Fibroblast of villous mesenchyme (primary cell): ENCODE measurements at regions not wholly inside any gene's neighbourhood (a gene's known extent, or its start where the extent isn't known, plus 50 kb on each side); places are given as distances from the start of the nearest gene placed in this dataset.
"Not testable (repeated sequence)": the region's sequence is repeated elsewhere in the genome, so short reads cannot be mapped to it uniquely, and the experiment has no call there.

Experiments
- DNase-seq: peaks from one replicate; pipeline ENCODE4 v3.0.0-alpha.2; 2010; ENCODE audit warnings: low read depth
- H3K4me3 ChIP-seq: 2 replicates; pipeline ENCODE4 v1.5.1; 2011; ENCODE audit warnings: low read depth, mild to moderate bottlenecking, low read length
- CTCF ChIP-seq: IDR thresholded peaks from 2 replicates; pipeline ENCODE4 v1.5.1; 2012; ENCODE audit warnings: low read depth, mild to moderate bottlenecking, low read length; ENCODE audit not compliant: insufficient read depth

DNA sequence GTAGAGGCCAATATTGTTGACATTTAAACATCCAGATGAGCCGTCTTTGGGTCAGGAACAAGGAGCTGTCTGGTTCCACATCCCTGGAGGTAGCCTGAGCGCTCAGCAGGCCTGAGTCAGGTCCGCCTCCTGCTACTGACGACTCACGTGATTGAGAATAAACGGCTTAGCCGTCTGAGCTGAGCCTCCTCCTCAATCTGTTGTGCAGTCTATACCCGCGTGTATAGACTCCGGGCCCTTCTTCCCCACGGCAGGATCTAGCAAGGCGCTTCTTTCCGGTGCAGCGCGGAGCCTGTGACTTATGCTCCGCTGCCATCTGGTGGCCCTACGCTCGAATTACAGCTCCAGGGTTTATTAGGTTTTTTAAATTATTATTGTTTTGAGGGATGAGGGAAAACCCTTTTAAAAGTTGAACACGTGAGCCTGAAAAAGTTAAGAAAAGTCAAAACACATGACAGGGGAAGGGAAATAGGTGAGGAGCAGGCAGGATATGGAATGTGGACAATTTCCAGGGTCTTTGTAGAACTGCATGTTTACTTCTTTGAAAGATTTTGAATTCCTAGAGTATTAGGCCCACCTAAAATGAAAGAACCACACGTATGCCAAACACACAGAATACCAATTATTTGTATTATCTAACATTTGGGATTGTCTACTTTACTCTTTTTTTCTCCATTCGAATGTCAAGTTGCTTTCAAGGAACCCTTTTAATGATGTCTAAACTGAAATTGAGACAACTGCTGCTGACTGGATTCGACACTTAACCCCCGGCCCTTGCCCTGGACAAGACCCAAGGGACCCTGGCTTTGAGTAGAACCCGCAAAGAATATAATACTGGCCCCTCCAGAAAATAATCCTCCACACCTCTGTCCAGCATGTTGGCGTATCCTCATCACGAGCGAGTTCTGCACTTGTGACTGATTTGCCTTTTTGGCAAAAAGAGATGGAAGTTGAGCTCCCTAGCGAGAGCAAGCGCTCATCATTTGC, 112.4 kb upstream of the ZNF236 start:
- peak; percentile 76 for DNase-seq
- peak; percentile 89 for TF ChIP-seq CTCF
- no peak overlapping the region for H3K4me3 ChIP-seq

- H3K4me3 ChIP-seq, result no peak overlapping the region
- TF ChIP-seq CTCF, result no peak
- no peak for DNase-seq
Measured at GRCh38 chr18:76708722-76709353, 113.5 kb upstream of the ZNF236 start.

GRCh38 chr18:76708071-76708721, 114.2 kb upstream of the ZNF236 start:
- H3K4me3 ChIP-seq, result no peak overlapping the region
- TF ChIP-seq CTCF, result no peak
- DNase-seq, result no peak

DNA sequence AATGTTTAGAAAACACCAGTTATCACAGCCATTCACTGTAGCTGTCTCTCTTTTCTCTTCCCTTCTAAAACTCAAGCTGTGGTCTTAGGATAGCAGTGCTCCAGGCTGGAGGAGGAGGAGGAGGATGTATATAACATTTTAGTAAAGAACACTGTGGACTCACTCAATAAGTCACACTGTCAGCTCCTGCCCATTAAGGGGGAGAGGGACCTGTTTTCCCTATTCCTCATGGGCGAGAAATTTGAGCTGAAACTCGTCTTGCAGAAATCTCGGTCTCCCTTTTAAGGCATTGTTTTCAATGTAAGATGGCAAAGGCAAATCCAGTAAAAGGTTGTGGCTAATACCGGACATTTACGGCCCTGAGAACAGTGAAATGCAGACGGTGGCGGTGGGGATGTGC, 114.8 kb upstream of the ZNF236 start:
- TF ChIP-seq CTCF, result no peak
- no peak overlapping the region for H3K4me3 ChIP-seq
- peak; percentile 33 for DNase-seq

- H3K4me3 ChIP-seq, DNase-seq: not testable (repeated sequence)
Measured at GRCh38 chr18:76704589-76704988, 117.8 kb upstream of the ZNF236 start.

DNA sequence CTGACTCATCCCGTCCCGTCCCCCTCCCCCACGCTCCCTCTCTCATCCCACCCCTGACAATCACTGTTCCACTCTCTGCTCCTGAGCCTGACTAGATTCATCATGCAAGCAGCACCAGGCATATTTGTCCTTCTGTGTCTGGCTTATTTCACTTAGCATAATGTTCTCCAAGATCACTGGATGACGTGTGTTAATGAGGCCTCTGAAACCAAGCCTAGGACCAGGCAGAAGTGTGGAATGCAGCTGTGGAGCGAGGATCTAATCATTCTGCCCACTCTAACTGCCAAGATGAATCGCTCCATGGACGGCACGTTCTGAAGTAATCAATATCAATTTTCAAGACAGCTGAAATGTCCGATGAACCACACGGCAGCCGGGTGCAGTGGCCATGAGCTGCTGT, 122.4 kb upstream of the ZNF236 start:
- H3K4me3 ChIP-seq, result no peak overlapping the region
- peak; percentile 54 for DNase-seq
- no peak for TF ChIP-seq CTCF

- peak; percentile 38 for DNase-seq
- no peak for TF ChIP-seq CTCF
- peak overlapping the region; percentile 24 for H3K4me3 ChIP-seq
Measured at GRCh38 chr18:76697441-76697901, 124.9 kb upstream of the ZNF236 start.
